ENCODE measurements at regions not wholly inside any gene's neighbourhood (a gene's known extent, or its start where the extent isn't known, plus 50 kb on each side); places are given as distances from the start of the nearest gene placed in this dataset.

- Mint-ChIP-seq H3K27me3 (peaks cover 4% of the 10 kb centered on the region), H3K4me1 (no peaks in the 10 kb centered on the region), H3K9me3 (no peaks in the 10 kb centered on the region), H3K36me3 (no peaks in the 10 kb centered on the region), H3K4me3 (no peak overlapping the region), H3K27ac (no peak overlapping the region)
- no peak for DNase-seq
Observed at GRCh38 chr15:93462690-93463089, 373.7 kb upstream of the RGMA start.

- peaks cover 4% of the 10 kb centered on the region for H3K27me3 Mint-ChIP-seq
- H3K36me3 Mint-ChIP-seq: no peaks in the 10 kb centered on the region
- DNase-seq: no peak
- H3K27ac Mint-ChIP-seq: no peak overlapping the region
- no peaks in the 10 kb centered on the region for H3K9me3 Mint-ChIP-seq
- H3K4me1 Mint-ChIP-seq: no peaks in the 10 kb centered on the region
- H3K4me3 Mint-ChIP-seq: no peak overlapping the region
Observed at GRCh38 chr15:93460717-93461116, 371.7 kb upstream of the RGMA start.

GRCh38 chr15:93459396-93459795 is 370.4 kb upstream of the RGMA start:
- H3K36me3 Mint-ChIP-seq: no peaks in the 10 kb centered on the region
- no peak overlapping the region for H3K27ac Mint-ChIP-seq
- DNase-seq: no peak
- no peaks in the 10 kb centered on the region for H3K4me1 Mint-ChIP-seq
- H3K4me3 Mint-ChIP-seq: no peak overlapping the region
- peaks cover 8% of the 10 kb centered on the region for H3K27me3 Mint-ChIP-seq
- H3K9me3 Mint-ChIP-seq: no peaks in the 10 kb centered on the region

GRCh38 chr15:93458597-93458996 is 369.6 kb upstream of the RGMA start:
- H3K4me1 Mint-ChIP-seq: no peaks in the 10 kb centered on the region
- peaks cover 11% of the 10 kb centered on the region for H3K27me3 Mint-ChIP-seq
- no peak overlapping the region for H3K4me3 Mint-ChIP-seq
- no peak overlapping the region for H3K27ac Mint-ChIP-seq
- no peak for DNase-seq
- no peaks in the 10 kb centered on the region for H3K9me3 Mint-ChIP-seq
- H3K36me3 Mint-ChIP-seq: no peaks in the 10 kb centered on the region

- H3K4me1 Mint-ChIP-seq: no peaks in the 10 kb centered on the region
- H3K27me3 Mint-ChIP-seq: peaks cover 9% of the 10 kb centered on the region
- H3K27ac Mint-ChIP-seq: no peak overlapping the region
- no peak overlapping the region for H3K4me3 Mint-ChIP-seq
- H3K36me3 Mint-ChIP-seq: no peaks in the 10 kb centered on the region
- no peak for DNase-seq
- H3K9me3 Mint-ChIP-seq: no peaks in the 10 kb centered on the region
Observed at GRCh38 chr15:93454788-93455187, 365.8 kb upstream of the RGMA start.

- Mint-ChIP-seq H3K4me3 (no peak overlapping the region), H3K27ac (no peak overlapping the region), H3K9me3 (peaks cover under 1% of the 10 kb centered on the region), H3K27me3 (peaks cover 7% of the 10 kb centered on the region), H3K4me1 (no peaks in the 10 kb centered on the region), H3K36me3 (no peaks in the 10 kb centered on the region)
- DNase-seq: no peak
Observed at GRCh38 chr15:93452537-93453211, 363.7 kb upstream of the RGMA start.

- Mint-ChIP-seq H3K36me3 (no peaks in the 10 kb centered on the region), H3K4me3 (no peak overlapping the region), H3K27me3 (peaks cover 7% of the 10 kb centered on the region), H3K9me3 (peaks cover 2% of the 10 kb centered on the region), H3K27ac (no peak overlapping the region), H3K4me1 (no peaks in the 10 kb centered on the region)
- no peak for DNase-seq
Observed at GRCh38 chr15:93451822-93452221, 362.8 kb upstream of the RGMA start.

- H3K36me3 Mint-ChIP-seq: no peaks in the 10 kb centered on the region
- no peak overlapping the region for H3K27ac Mint-ChIP-seq
- peaks cover 7% of the 10 kb centered on the region for H3K27me3 Mint-ChIP-seq
- no peak for DNase-seq
- H3K9me3 Mint-ChIP-seq: peaks cover 2% of the 10 kb centered on the region
- H3K4me3 Mint-ChIP-seq: no peak overlapping the region
- H3K4me1 Mint-ChIP-seq: no peaks in the 10 kb centered on the region
Observed at GRCh38 chr15:93451265-93451664, 362.3 kb upstream of the RGMA start.

GRCh38 chr15:93449798-93450197 is 360.8 kb upstream of the RGMA start:
- Mint-ChIP-seq H3K36me3 (no peaks in the 10 kb centered on the region), H3K27ac (no peak overlapping the region), H3K27me3 (peaks cover 7% of the 10 kb centered on the region), H3K4me1 (no peaks in the 10 kb centered on the region), H3K9me3 (peaks cover 2% of the 10 kb centered on the region), H3K4me3 (no peak overlapping the region)
- no peak for DNase-seq

GRCh38 chr15:93438310-93438709 is 349.3 kb upstream of the RGMA start:
- peaks cover under 1% of the 10 kb centered on the region for H3K9me3 Mint-ChIP-seq
- no peak overlapping the region for H3K27ac Mint-ChIP-seq
- no peaks in the 10 kb centered on the region for H3K36me3 Mint-ChIP-seq
- H3K4me3 Mint-ChIP-seq: no peak overlapping the region
- DNase-seq: no peak
- H3K27me3 Mint-ChIP-seq: peaks cover 30% of the 10 kb centered on the region
- no peaks in the 10 kb centered on the region for H3K4me1 Mint-ChIP-seq

GRCh38 chr15:93432474-93432873 is 343.5 kb upstream of the RGMA start:
- Mint-ChIP-seq H3K4me1 (no peaks in the 10 kb centered on the region), H3K9me3 (peaks cover 2% of the 10 kb centered on the region), H3K27me3 (peaks cover 5% of the 10 kb centered on the region), H3K27ac (no peak overlapping the region), H3K4me3 (no peak overlapping the region), H3K36me3 (no peaks in the 10 kb centered on the region)
- no peak for DNase-seq

- H3K4me3 Mint-ChIP-seq: no peak overlapping the region
- H3K36me3 Mint-ChIP-seq: no peaks in the 10 kb centered on the region
- no peaks in the 10 kb centered on the region for H3K27me3 Mint-ChIP-seq
- H3K9me3 Mint-ChIP-seq: peaks cover 2% of the 10 kb centered on the region
- H3K4me1 Mint-ChIP-seq: no peaks in the 10 kb centered on the region
- DNase-seq: no peak
- no peak overlapping the region for H3K27ac Mint-ChIP-seq
Observed at GRCh38 chr15:93428807-93429351, 339.9 kb upstream of the RGMA start.

GRCh38 chr15:93428150-93428549 is 339.1 kb upstream of the RGMA start:
- no peak overlapping the region for H3K27ac Mint-ChIP-seq
- peaks cover under 1% of the 10 kb centered on the region for H3K9me3 Mint-ChIP-seq
- DNase-seq: no peak
- no peak overlapping the region for H3K4me3 Mint-ChIP-seq
- no peaks in the 10 kb centered on the region for H3K36me3 Mint-ChIP-seq
- H3K27me3 Mint-ChIP-seq: no peaks in the 10 kb centered on the region
- H3K4me1 Mint-ChIP-seq: no peaks in the 10 kb centered on the region

- no peak overlapping the region for H3K4me3 Mint-ChIP-seq
- H3K9me3 Mint-ChIP-seq: no peaks in the 10 kb centered on the region
- no peaks in the 10 kb centered on the region for H3K4me1 Mint-ChIP-seq
- H3K27ac Mint-ChIP-seq: no peak overlapping the region
- H3K36me3 Mint-ChIP-seq: no peaks in the 10 kb centered on the region
- no peaks in the 10 kb centered on the region for H3K27me3 Mint-ChIP-seq
- DNase-seq: no peak
Observed at GRCh38 chr15:93424131-93424530, 335.1 kb upstream of the RGMA start.

GRCh38 chr15:93422476-93422875 is 333.5 kb upstream of the RGMA start:
- no peaks in the 10 kb centered on the region for H3K36me3 Mint-ChIP-seq
- H3K27ac Mint-ChIP-seq: no peak overlapping the region
- no peaks in the 10 kb centered on the region for H3K9me3 Mint-ChIP-seq
- no peaks in the 10 kb centered on the region for H3K4me1 Mint-ChIP-seq
- H3K27me3 Mint-ChIP-seq: no peaks in the 10 kb centered on the region
- no peak overlapping the region for H3K4me3 Mint-ChIP-seq
- no peak for DNase-seq

- no peak overlapping the region for H3K27ac Mint-ChIP-seq
- H3K4me3 Mint-ChIP-seq: no peak overlapping the region
- no peaks in the 10 kb centered on the region for H3K27me3 Mint-ChIP-seq
- H3K9me3 Mint-ChIP-seq: no peaks in the 10 kb centered on the region
- H3K4me1 Mint-ChIP-seq: no peaks in the 10 kb centered on the region
- no peak for DNase-seq
- H3K36me3 Mint-ChIP-seq: no peaks in the 10 kb centered on the region
Observed at GRCh38 chr15:93420477-93420876, 331.5 kb upstream of the RGMA start.

All from activated naive CD8-positive, alpha-beta T cell treated with anti-CD3 and anti-CD28 coated beads for 36 hours (primary cell).